GM19043 (cell line): ENCODE measurements at regions not wholly inside any gene's neighbourhood (a gene's known extent, or its start where the extent isn't known, plus 50 kb on each side); places are given as distances from the start of the nearest gene placed in this dataset.
"Not testable (repeated sequence)": the region's sequence is repeated elsewhere in the genome, so short reads cannot be mapped to it uniquely, and the experiment has no call there.

ENCODE experiments used
- ATAC-seq: cut with Tn5 transposase; IDR thresholded peaks from one replicate; pipeline ENCODE4 v1.9.1; 2021; ENCODE audit warnings: low read depth; ENCODE audit not compliant: unreplicated experiment

- no peak for ATAC-seq
Measured at GRCh38 chr2:49861821-49862220, 707.5 kb upstream of the FSHR start.

GRCh38 chr2:49860834-49861233 is 706.5 kb upstream of the FSHR start:
- no peak for ATAC-seq

GRCh38 chr2:49860170-49860569 is 705.9 kb upstream of the FSHR start:
- no peak for ATAC-seq

GRCh38 chr2:49858657-49859056 is 704.3 kb upstream of the FSHR start:
- ATAC-seq = no peak

- ATAC-seq = no peak
Measured at GRCh38 chr2:49858113-49858490, 703.8 kb upstream of the FSHR start.

GRCh38 chr2:49857371-49858112 is 703.2 kb upstream of the FSHR start:
- no peak for ATAC-seq

- no peak for ATAC-seq
Measured at GRCh38 chr2:49845671-49846070, 691.4 kb upstream of the FSHR start.

- no peak for ATAC-seq
Measured at GRCh38 chr2:49845021-49845420, 690.7 kb upstream of the FSHR start.

GRCh38 chr2:49844113-49844512 is 689.8 kb upstream of the FSHR start:
- ATAC-seq = not testable (repeated sequence)

- no peak for ATAC-seq
Measured at GRCh38 chr2:49843314-49843713, 689.0 kb upstream of the FSHR start.

GRCh38 chr2:49840428-49840975 is 686.2 kb upstream of the FSHR start:
- ATAC-seq = no peak

GRCh38 chr2:49839818-49840217 is 685.5 kb upstream of the FSHR start:
- ATAC-seq = no peak

- no peak for ATAC-seq
Measured at GRCh38 chr2:49837561-49838293, 683.4 kb upstream of the FSHR start.

GRCh38 chr2:49836017-49836416 is 681.7 kb upstream of the FSHR start:
- ATAC-seq = no peak

GRCh38 chr2:49834433-49834832 is 680.1 kb upstream of the FSHR start:
- ATAC-seq = no peak

GRCh38 chr2:49832555-49832954 is 678.2 kb upstream of the FSHR start:
- no peak for ATAC-seq

GRCh38 chr2:49831698-49832367 is 677.5 kb upstream of the FSHR start:
- no peak for ATAC-seq

GRCh38 chr2:49830846-49831245 is 676.5 kb upstream of the FSHR start:
- ATAC-seq = no peak

- no peak for ATAC-seq
Measured at GRCh38 chr2:49827366-49827765, 673.1 kb upstream of the FSHR start.

GRCh38 chr2:49813208-49813607 is 658.9 kb upstream of the FSHR start:
- no peak for ATAC-seq

- no peak for ATAC-seq
Measured at GRCh38 chr2:49812730-49813129, 658.4 kb upstream of the FSHR start.
